ENCODE measurements at regions not wholly inside any gene's neighbourhood (a gene's known extent, or its start where the extent isn't known, plus 50 kb on each side); places are given as distances from the start of the nearest gene placed in this dataset.
"Not testable (repeated sequence)": the region's sequence is repeated elsewhere in the genome, so short reads cannot be mapped to it uniquely, and the experiment has no call there.

GRCh38 chr3:24689353-24689752, 194.7 kb upstream of the THRB start:
- no peak for DNase-seq

GRCh38 chr3:24690777-24691176, 196.1 kb upstream of the THRB start:
- no peak for DNase-seq

GRCh38 chr3:24699078-24699477, 204.4 kb upstream of the THRB start:
- DNase-seq: not testable (repeated sequence)

- DNase-seq: no peak
These were observed 209.8 kb upstream of the THRB start for GRCh38 chr3:24704496-24704895.

- no peak for DNase-seq
These were observed 213.3 kb upstream of the THRB start for GRCh38 chr3:24707936-24708335.

GRCh38 chr3:24709956-24710355, 215.3 kb upstream of the THRB start:
- no peak for DNase-seq

GRCh38 chr3:24713516-24713915, 218.9 kb upstream of the THRB start:
- DNase-seq: no peak

GRCh38 chr3:24714436-24714835, 219.8 kb upstream of the THRB start:
- DNase-seq: no peak

- no peak for DNase-seq
These were observed 220.6 kb upstream of the THRB start for GRCh38 chr3:24715171-24715792.

GRCh38 chr3:24722087-24722486, 227.4 kb upstream of the THRB start:
- no peak for DNase-seq

- DNase-seq: no peak
These were observed 231.0 kb upstream of the THRB start for GRCh38 chr3:24725514-24726255.

- no peak for DNase-seq
These were observed 231.8 kb upstream of the THRB start for GRCh38 chr3:24726423-24726822.

GRCh38 chr3:24730173-24730572, 235.5 kb upstream of the THRB start:
- DNase-seq: no peak

- no peak for DNase-seq
These were observed 239.4 kb upstream of the THRB start for GRCh38 chr3:24734019-24734418.

GRCh38 chr3:24736701-24737100, 242.1 kb upstream of the THRB start:
- no peak for DNase-seq

- DNase-seq: no peak
These were observed 245.7 kb upstream of the THRB start for GRCh38 chr3:24740326-24740725.

GRCh38 chr3:24741506-24741905, 246.9 kb upstream of the THRB start:
- DNase-seq: no peak

GRCh38 chr3:24748520-24748919, 253.9 kb upstream of the THRB start:
- no peak for DNase-seq

GRCh38 chr3:24751020-24751419, 256.4 kb upstream of the THRB start:
- no peak for DNase-seq

- no peak for DNase-seq
These were observed 261.6 kb upstream of the THRB start for GRCh38 chr3:24756101-24756888.

- DNase-seq: no peak
These were observed 268.7 kb upstream of the THRB start for GRCh38 chr3:24763393-24763792.

GRCh38 chr3:24764236-24764915, 269.7 kb upstream of the THRB start:
- DNase-seq: no peak

- DNase-seq: no peak
These were observed 270.7 kb upstream of the THRB start for GRCh38 chr3:24765399-24765798.
